HG03439 (cell line): ENCODE measurements at regions not wholly inside any gene's neighbourhood (a gene's known extent, or its start where the extent isn't known, plus 50 kb on each side); places are given as distances from the start of the nearest gene placed in this dataset.

ENCODE experiments used
- ATAC-seq: cut with Tn5 transposase; IDR thresholded peaks from one replicate; pipeline ENCODE4 v1.9.1; 2021; ENCODE audit warnings: mild to moderate bottlenecking, moderate library complexity; ENCODE audit not compliant: unreplicated experiment

GRCh38 chr5:2280318-2280717 is 397.6 kb upstream of the IRX4 start:
- ATAC-seq = no peak

GRCh38 chr5:2278825-2279456 is 396.2 kb upstream of the IRX4 start:
- ATAC-seq = no peak

- ATAC-seq = no peak
Observed at GRCh38 chr5:2277886-2278285, 395.2 kb upstream of the IRX4 start.

GRCh38 chr5:2276101-2276500 is 393.4 kb upstream of the IRX4 start:
- ATAC-seq = no peak

- ATAC-seq = no peak
Observed at GRCh38 chr5:2272755-2273154, 390.0 kb upstream of the IRX4 start.

- no peak for ATAC-seq
Observed at GRCh38 chr5:2272039-2272438, 389.3 kb upstream of the IRX4 start.

GRCh38 chr5:2271316-2271715 is 388.6 kb upstream of the IRX4 start:
- ATAC-seq = no peak

- ATAC-seq = no peak
Observed at GRCh38 chr5:2270467-2270866, 387.7 kb upstream of the IRX4 start.

- ATAC-seq = no peak
Observed at GRCh38 chr5:2269656-2270055, 386.9 kb upstream of the IRX4 start.

- no peak for ATAC-seq
Observed at GRCh38 chr5:2267991-2268390, 385.3 kb upstream of the IRX4 start.

GRCh38 chr5:2266641-2267240 is 384.0 kb upstream of the IRX4 start:
- no peak for ATAC-seq

GRCh38 chr5:2265341-2265740 is 382.6 kb upstream of the IRX4 start:
- ATAC-seq = no peak

- ATAC-seq = no peak
Observed at GRCh38 chr5:2263763-2264162, 381.0 kb upstream of the IRX4 start.

GRCh38 chr5:2262620-2263019 is 379.9 kb upstream of the IRX4 start:
- no peak for ATAC-seq

GRCh38 chr5:2261004-2261703 is 378.4 kb upstream of the IRX4 start:
- no peak for ATAC-seq

- ATAC-seq = no peak
Observed at GRCh38 chr5:2260211-2261003, 377.7 kb upstream of the IRX4 start.

- ATAC-seq = no peak
Observed at GRCh38 chr5:2259494-2260107, 376.9 kb upstream of the IRX4 start.

- no peak for ATAC-seq
Observed at GRCh38 chr5:2258861-2259260, 376.1 kb upstream of the IRX4 start.

- no peak for ATAC-seq
Observed at GRCh38 chr5:2257326-2258244, 374.9 kb upstream of the IRX4 start.

GRCh38 chr5:2256691-2257280 is 374.1 kb upstream of the IRX4 start:
- ATAC-seq = no peak
